ENCODE measurements at regions not wholly inside any gene's neighbourhood (a gene's known extent, or its start where the extent isn't known, plus 50 kb on each side); places are given as distances from the start of the nearest gene placed in this dataset.

DNA sequence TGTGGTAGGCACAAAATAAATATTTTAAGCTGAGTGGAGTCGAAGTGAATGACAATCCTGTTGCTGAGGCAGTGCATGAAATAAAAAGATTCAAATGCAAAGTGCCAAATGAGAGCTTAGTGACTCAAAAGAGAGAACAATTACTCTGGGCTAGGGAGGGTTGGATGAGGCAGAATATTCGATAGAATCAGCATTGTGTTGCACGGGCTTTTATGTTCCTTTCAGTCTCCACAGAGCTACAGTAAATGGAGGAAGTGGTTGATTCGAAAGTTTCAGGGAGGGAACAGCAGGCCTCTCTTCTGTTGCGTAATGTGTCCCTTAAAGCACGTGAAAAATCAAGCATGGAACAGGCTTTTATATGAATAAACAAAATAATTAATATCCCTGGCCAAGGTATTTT is 599.3 kb upstream of the CELF2 start:
- peak; percentile 21 for DNase-seq (ENCODE audit: low spot score)

DNA sequence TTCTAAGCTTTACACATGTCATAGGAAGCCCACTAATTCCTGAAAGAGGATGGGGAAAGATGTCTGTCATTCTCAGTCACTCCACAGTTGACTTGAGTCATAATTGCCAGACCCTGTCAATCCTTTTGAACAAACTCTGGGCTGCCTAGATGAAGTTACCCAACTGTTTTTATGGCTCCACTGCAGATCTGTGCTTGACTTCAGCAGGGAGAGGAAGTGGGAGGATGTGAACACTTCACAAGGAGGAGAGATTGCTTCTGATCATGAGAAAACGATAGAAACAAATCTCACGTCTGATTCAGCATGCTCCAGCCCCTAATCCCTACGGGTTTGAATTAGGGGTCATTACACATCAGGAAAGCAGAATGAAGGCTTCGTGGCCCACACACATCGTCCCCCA is 596.6 kb upstream of the CELF2 start:
- TF ChIP-seq, protein P1, sequence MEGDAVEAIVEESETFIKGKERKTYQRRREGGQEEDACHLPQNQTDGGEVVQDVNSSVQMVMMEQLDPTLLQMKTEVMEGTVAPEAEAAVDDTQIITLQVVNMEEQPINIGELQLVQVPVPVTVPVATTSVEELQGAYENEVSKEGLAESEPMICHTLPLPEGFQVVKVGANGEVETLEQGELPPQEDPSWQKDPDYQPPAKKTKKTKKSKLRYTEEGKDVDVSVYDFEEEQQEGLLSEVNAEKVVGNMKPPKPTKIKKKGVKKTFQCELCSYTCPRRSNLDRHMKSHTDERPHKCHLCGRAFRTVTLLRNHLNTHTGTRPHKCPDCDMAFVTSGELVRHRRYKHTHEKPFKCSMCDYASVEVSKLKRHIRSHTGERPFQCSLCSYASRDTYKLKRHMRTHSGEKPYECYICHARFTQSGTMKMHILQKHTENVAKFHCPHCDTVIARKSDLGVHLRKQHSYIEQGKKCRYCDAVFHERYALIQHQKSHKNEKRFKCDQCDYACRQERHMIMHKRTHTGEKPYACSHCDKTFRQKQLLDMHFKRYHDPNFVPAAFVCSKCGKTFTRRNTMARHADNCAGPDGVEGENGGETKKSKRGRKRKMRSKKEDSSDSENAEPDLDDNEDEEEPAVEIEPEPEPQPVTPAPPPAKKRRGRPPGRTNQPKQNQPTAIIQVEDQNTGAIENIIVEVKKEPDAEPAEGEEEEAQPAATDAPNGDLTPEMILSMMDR (IDR thresholded peaks at IDR 0.05; ENCODE audit: extremely low read depth, missing control alignments) = no peak
- no peak for DNase-seq (ENCODE audit: low spot score)

More for the DNA sequence above, 599.3 kb upstream of the CELF2 start:
- TF ChIP-seq, protein P1 (IDR thresholded peaks at IDR 0.05; ENCODE audit: extremely low read depth, missing control alignments) = no peak

DNA sequence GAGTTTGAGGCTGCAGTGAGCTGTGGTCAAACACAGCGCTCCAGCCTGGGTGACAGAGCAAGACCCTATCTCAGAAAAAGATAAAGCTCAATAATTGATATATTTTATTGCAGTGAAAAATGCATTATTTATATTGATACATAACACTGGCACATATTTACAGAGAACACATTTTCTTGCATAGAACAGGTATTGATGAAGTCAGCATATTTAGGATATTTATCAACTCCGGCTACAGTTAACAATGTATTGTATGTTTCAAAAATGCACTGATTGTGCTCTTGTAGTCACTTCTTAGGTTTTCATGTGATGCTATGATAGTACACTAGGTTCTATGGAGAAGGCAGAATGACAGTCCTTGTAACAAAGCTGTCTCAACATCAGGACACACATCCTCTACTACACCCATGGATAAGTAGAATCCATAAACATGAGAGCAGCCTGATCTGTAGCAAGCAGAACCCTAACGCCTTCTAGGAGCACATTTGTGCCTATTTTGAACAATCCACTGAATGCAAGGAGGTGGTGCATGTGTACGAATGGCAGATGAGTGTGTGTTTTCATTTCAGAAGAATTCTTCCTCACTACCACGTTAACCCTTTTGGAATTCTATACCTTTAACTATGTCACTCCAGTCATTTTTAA is 586.1 kb upstream of the CELF2 start:
- TF ChIP-seq, protein P1 (IDR thresholded peaks at IDR 0.05; ENCODE audit: extremely low read depth, missing control alignments) = no peak
- no peak for DNase-seq (ENCODE audit: low spot score)

DNA sequence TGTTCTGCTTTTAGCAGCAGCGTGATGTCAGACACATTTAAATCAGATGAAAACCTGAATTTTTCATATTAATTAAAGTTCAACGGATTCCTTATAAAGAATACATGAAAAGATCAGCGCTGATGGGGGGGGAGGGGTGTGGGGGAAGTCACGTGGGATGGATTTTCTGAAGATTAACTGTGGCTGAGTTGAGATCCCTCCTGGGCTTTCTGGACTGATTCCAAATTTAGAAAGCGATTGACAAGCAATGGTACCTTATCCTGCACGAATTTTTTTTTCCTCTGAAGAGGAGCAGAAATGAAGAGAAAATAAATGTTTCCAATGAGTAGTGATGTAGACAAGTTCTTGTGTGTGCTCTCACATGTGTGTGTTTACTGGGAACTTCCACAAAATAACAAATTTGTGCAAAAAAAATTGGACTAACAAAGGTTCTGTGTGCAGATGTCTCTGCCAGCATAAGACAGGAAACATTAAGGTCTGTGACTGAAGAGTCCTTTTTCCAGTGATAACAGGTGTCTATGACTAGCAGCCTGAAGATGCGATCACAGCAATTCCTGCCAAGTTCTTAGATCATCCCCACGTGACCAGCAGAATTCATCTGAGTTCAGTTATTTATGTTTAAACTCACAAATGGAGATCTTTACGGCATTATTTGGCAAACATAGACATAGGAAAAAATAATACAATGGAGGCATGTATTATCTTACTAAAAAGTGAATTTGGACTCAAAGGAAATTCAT is 585.2 kb upstream of the CELF2 start:
- no peak for DNase-seq (ENCODE audit: low spot score)
- TF ChIP-seq, protein P1 (IDR thresholded peaks at IDR 0.05; ENCODE audit: extremely low read depth, missing control alignments) = no peak

DNA sequence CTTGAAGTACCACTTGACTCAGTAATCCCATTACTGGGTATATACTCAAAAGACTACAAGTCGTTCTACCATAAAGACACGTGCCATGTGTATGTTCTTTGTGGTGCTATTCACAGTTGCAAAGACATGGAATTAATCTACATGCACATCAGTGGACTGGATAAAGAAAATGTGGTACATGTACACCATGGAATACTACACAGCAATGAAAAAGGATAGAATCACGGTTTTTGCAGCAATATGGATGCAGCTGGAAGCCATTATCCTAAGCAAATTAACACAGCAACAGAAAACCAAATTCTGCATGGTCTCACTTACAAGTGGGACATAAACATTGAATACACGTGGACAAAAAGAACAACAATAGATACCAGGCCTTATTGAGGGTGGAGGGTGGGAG is 583.4 kb upstream of the CELF2 start:
- DNase-seq (ENCODE audit: low spot score) = no peak
- TF ChIP-seq, protein P1 (IDR thresholded peaks at IDR 0.05; ENCODE audit: extremely low read depth, missing control alignments) = no peak

DNA sequence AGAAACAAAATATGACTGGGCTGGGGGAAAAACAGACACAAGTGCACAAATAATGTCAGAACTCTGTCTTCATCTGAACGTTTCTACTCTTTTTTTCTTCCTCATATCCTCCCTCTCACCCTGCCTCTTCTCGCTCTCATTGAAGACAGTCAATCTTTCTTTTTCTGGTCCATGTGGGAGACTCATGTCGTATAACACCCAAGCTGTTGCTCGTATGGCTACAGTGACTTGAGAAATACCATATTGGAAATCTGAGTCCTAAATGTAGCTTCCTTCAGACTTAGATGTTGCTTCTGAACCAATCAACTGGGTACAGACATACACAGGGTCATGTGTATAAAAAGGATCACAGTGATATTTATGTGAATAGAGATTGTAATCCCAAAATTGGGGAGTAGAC is 579.8 kb upstream of the CELF2 start:
- DNase-seq (ENCODE audit: low spot score) = no peak
- TF ChIP-seq, protein P1 (IDR thresholded peaks at IDR 0.05; ENCODE audit: extremely low read depth, missing control alignments) = no peak

DNA sequence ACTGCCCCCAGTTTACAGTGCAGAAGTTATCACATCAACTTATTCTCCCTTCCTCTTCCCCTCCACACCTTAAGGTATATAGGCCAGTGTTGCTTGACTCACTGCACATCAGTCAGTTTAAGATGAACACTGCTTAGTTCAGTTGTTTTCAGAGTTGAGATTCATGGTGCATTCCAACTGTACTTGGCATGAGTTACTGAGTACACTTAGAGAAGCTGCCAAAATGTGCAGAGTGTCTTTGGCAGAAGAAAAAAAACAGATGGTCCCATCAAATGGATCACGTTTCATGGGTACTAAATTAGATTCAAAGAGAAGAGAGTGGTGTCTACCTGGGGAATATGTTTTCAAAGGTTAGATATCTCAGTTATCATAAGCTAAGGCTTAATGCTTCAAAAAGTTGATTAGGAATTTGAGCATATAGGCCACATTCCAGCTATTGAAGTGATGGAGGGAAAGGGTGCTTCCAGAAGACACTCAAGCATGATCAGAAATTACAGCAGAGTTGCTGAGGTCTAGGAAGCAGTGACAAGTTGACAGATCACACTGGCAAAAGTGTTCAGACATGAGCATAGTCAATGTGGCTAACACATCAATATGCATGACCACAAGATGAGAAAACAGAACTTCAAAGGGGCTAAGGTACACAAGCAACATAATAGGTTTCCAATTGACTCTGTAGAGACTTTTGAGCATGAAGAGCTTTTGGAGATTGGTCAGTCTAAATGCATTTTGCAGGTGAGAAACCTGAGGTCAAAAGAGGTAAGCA is 579.2 kb upstream of the CELF2 start:
- TF ChIP-seq, protein P1 (IDR thresholded peaks at IDR 0.05; ENCODE audit: extremely low read depth, missing control alignments) = no peak
- DNase-seq (ENCODE audit: low spot score) = no peak

Measured in GM20000 (cell line).